ENCODE measurements at regions not wholly inside any gene's neighbourhood (a gene's known extent, or its start where the extent isn't known, plus 50 kb on each side); places are given as distances from the start of the nearest gene placed in this dataset.

GRCh38 chr10:47238331-47239095 is 61.5 kb upstream of the GDF10 start:
- TF ChIP-seq CTCF (conservative IDR thresholded peaks at IDR 0.05) (no peak), EZH2 (IDR thresholded peaks at IDR 0.05; ENCODE audit: low read depth) (no peak)
